ENCODE measurements at regions not wholly inside any gene's neighbourhood (a gene's known extent, or its start where the extent isn't known, plus 50 kb on each side); places are given as distances from the start of the nearest gene placed in this dataset.

- TF ChIP-seq OSR1 (CRISPR knock-in tag; IDR thresholded peaks at IDR 0.05), result no peak
- TF ChIP-seq ARNTL (CRISPR knock-in tag; IDR thresholded peaks at IDR 0.05; ENCODE audit: borderline replicate concordance, low read depth), result no peak
- no peak for TF ChIP-seq GLIS3 (CRISPR knock-in tag; IDR thresholded peaks at IDR 0.05)
- TF ChIP-seq CREB5 (CRISPR knock-in tag; IDR thresholded peaks at IDR 0.05; ENCODE audit: low read depth), result no peak
- no peak for TF ChIP-seq ISL1 (CRISPR knock-in tag; IDR thresholded peaks at IDR 0.05)
- TF ChIP-seq SNAI2 (CRISPR knock-in tag; IDR thresholded peaks at IDR 0.05), result no peak
- no peak for TF ChIP-seq TCF4 (CRISPR knock-in tag; IDR thresholded peaks at IDR 0.05; ENCODE audit: borderline replicate concordance)
- TF ChIP-seq PATZ1 (CRISPR knock-in tag; IDR thresholded peaks at IDR 0.05; ENCODE audit: borderline replicate concordance), result no peak
- no peak for TF ChIP-seq POU6F1 (CRISPR knock-in tag; IDR thresholded peaks at IDR 0.05; ENCODE audit: borderline replicate concordance, low read depth)
- ATAC-seq, result no peak
These were observed 273.5 kb upstream of the PPARGC1A start for GRCh38 chr4:24163314-24163713.

- ATAC-seq, result no peak
- no peak for TF ChIP-seq TCF4 (CRISPR knock-in tag; IDR thresholded peaks at IDR 0.05; ENCODE audit: borderline replicate concordance)
These were observed 270.5 kb upstream of the PPARGC1A start for GRCh38 chr4:24160358-24160757.

- no peak for TF ChIP-seq CSRNP3 (CRISPR knock-in tag; IDR thresholded peaks at IDR 0.05)
- TF ChIP-seq ZFP3 (CRISPR knock-in tag; IDR thresholded peaks at IDR 0.05), result no peak
- TF ChIP-seq ARNTL (CRISPR knock-in tag; IDR thresholded peaks at IDR 0.05; ENCODE audit: borderline replicate concordance, low read depth), result no peak
- TF ChIP-seq CSDC2 (CRISPR knock-in tag; IDR thresholded peaks at IDR 0.05), result no peak
- no peak for ATAC-seq
These were observed 268.2 kb upstream of the PPARGC1A start for GRCh38 chr4:24158031-24158430.

- ATAC-seq, result no peak
- no peak for TF ChIP-seq PATZ1 (CRISPR knock-in tag; IDR thresholded peaks at IDR 0.05; ENCODE audit: borderline replicate concordance)
- no peak for TF ChIP-seq OSR1 (CRISPR knock-in tag; IDR thresholded peaks at IDR 0.05)
- TF ChIP-seq ZNF565 (CRISPR knock-in tag; conservative IDR thresholded peaks at IDR 0.05; ENCODE audit: low read depth), result no peak
- no peak for TF ChIP-seq ARNTL (CRISPR knock-in tag; IDR thresholded peaks at IDR 0.05; ENCODE audit: borderline replicate concordance, low read depth)
- no peak for TF ChIP-seq ZC3H10 (CRISPR knock-in tag; IDR thresholded peaks at IDR 0.05)
- no peak for TF ChIP-seq PPARA (CRISPR knock-in tag; IDR thresholded peaks at IDR 0.05; ENCODE audit: borderline replicate concordance)
- no peak for TF ChIP-seq CSDC2 (CRISPR knock-in tag; IDR thresholded peaks at IDR 0.05)
- TF ChIP-seq ISL1 (CRISPR knock-in tag; IDR thresholded peaks at IDR 0.05), result no peak
- no peak for TF ChIP-seq TOX (CRISPR knock-in tag; IDR thresholded peaks at IDR 0.05; ENCODE audit: borderline replicate concordance)
- no peak for TF ChIP-seq TCF4 (CRISPR knock-in tag; IDR thresholded peaks at IDR 0.05; ENCODE audit: borderline replicate concordance)
- TF ChIP-seq RARB (CRISPR knock-in tag; IDR thresholded peaks at IDR 0.05), result no peak
- TF ChIP-seq ESRRG (CRISPR knock-in tag; IDR thresholded peaks at IDR 0.05), result no peak
- no peak for TF ChIP-seq ZFP30 (CRISPR knock-in tag; IDR thresholded peaks at IDR 0.05)
- no peak for TF ChIP-seq ZNF8 (CRISPR knock-in tag; IDR thresholded peaks at IDR 0.05)
- TF ChIP-seq POU6F1 (CRISPR knock-in tag; IDR thresholded peaks at IDR 0.05; ENCODE audit: borderline replicate concordance, low read depth), result no peak
- TF ChIP-seq CSRNP3 (CRISPR knock-in tag; IDR thresholded peaks at IDR 0.05), result no peak
- TF ChIP-seq ZFP3 (CRISPR knock-in tag; IDR thresholded peaks at IDR 0.05), result no peak
- no peak for TF ChIP-seq GLIS3 (CRISPR knock-in tag; IDR thresholded peaks at IDR 0.05)
- TF ChIP-seq BACH2 (CRISPR knock-in tag; IDR thresholded peaks at IDR 0.05; ENCODE audit: borderline replicate concordance), result no peak
These were observed 260.2 kb upstream of the PPARGC1A start for GRCh38 chr4:24150034-24150433.
